Right ventricle myocardium superior (tissue), 1 donor: ENCODE measurements at regions not wholly inside any gene's neighbourhood (a gene's known extent, or its start where the extent isn't known, plus 50 kb on each side); places are given as distances from the start of the nearest gene placed in this dataset.

ENCODE experiments used
- ATAC-seq: fragments of 200-7000 bp; cut with Tn5 transposase; one replicate; pipeline ENCODE4 v1.9.1; 2020; ENCODE audit warnings: mild to moderate bottlenecking; ENCODE audit not compliant: poor library complexity
- DNase-seq: peaks from one replicate; pipeline ENCODE4 v3.0.0-alpha.2; 2020
- intact Hi-C: fragments of 100-400 bp; cut with DNase I; formaldehyde crosslinking; loops from one replicate; pipeline ENCODE4 v1.11.2; 2022
- donor health status: DM: no; HTN: yes; CAD: no; lungs with severe emphysema.

DNA sequence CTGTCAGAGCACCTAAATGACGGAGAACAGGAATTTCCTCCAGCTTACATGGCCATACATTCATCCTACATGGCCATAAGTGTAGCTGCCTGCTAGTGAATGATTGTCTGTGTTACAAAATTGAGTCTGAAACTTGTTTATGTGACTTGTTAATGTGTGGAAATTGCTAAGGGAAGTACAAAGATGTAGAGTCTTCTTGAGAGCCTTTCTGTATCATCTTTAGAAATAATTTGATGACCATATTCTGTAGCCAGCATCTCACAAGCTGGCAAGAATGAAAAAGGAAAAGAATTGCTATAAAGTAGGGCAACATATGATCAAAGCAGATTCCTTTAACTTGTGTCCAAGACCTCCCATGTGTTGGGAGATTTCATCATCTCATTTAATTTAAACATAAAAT, 339.2 kb upstream of the LRRC7 start:
- intact Hi-C loops: no loop called here
- ATAC-seq (no peak), DNase-seq (no peak)

DNA sequence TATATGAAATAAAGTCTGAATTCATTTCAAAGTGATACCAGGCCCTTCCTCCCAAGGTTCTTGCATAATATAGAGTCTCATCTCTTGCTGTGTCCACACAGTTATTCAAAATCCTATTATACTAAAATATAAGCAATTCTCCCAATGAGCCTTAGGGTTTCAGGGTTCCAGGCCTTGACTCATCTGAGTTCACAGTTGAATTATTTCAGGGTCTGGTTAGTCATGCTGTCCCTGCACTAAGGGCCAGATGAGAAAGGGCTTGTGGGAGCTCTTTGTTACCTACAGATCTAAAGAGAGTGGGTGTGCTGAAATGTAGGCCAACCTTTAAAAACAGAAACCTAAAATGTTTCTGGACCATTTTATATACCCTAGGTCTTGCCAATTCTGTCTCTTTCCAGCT, 337.5 kb upstream of the LRRC7 start:
- no peak for ATAC-seq
- DNase-seq: no peak
- intact Hi-C loops: no loop called here

DNA sequence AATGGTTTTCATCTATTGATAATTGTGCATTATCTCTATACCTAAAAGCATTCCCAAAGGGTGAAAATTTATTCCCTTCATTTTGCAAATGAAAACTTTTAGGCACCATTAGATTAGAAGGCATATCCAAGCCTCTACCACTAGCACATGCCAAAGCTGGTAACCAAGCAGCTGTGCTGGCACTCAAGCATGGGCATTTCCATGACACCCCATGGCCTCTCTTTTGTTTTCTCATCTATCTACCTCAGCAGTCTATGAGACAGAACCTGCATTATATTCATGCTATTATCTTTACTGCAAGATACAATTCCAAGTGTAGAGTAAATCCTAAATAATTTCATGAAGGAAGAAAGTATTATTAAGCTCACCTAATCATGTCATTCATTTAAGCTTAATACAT, 334.3 kb upstream of the LRRC7 start:
- ATAC-seq (no peak), DNase-seq (no peak)
- intact Hi-C loops: no loop called here

DNA sequence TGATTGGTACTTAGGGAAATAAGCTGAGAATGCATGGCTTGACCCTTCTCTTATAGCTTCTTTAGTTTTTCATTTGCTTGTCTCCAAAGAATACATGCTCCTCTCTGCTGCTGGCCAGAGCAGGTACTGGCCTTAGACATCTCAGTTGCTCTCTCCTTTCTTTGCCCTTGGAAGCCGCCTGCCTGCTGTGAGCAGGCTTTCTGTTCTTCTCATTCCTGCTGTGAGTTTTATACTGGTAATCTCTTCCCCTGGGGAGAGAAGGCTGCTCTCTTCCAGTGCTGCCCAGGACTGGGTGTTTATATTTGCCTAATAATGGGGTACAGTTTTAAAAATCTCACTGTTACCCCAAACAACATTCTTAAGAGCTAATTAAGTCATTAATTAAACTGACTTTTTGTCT, 323.5 kb upstream of the LRRC7 start:
- intact Hi-C loops: no loop called here
- DNase-seq: no peak
- no peak for ATAC-seq

DNA sequence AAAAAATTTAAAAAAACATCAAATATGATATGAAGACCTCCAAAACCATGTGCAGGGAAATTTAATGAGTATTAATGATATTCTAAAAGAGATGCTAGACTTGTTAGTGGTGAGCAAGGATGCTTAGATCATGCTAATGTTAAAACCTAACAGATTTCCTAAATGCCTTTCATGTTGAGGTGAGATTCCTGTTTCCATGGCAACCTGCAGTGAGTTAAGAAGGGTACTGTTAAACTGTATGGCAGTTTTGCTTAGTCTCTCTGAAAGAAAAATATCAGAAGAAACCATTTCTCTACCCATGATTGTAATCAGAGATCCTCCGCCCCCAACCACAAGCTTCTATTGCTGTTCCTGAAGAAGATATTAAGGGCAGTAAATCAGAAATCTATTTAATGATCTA, 321.6 kb upstream of the LRRC7 start:
- intact Hi-C loops: no loop called here
- ATAC-seq: no peak
- DNase-seq: no peak

DNA sequence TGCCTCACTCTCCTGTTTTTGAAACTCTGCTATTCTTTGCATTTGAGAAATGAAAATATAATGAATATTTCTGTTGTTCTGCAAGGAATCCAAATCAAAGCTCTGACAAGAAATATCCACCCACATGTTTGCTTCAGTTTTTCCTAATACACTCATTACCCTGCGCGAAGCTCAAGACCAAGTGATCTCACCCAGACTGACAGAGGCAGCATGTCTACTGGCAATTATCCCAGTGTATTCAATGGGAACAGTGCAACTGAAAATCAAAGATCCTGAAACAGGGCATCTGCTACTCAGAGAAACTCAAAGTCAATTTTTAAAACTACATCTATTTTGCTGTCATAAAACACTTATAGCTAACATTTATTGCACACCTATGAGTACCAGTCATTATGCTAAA, 321.0 kb upstream of the LRRC7 start:
- ATAC-seq: no peak
- intact Hi-C loops: no loop called here

DNA sequence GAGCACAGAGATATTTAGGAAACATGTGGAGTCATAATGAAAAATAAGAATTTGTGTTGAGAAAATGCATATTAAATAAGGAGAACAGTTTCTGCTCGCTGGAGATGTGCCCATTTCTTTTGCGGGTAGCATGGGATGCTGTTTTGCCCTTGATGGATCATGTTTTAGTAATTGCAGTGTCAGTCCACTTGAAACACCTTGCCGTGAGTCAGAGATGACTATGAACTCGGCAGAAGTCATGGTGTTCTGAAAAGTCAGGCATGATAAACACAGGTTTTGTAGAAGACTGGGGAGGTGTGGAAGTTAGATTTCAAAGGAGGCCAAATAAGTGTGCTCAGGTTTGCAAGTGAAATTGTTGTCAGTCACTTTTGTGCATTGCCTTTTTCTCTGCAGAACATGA, 315.0 kb upstream of the LRRC7 start:
- intact Hi-C loops: no loop called here
- no peak for DNase-seq
- ATAC-seq: no peak

More for the DNA sequence above, 321.0 kb upstream of the LRRC7 start:
- no peak for DNase-seq

DNA sequence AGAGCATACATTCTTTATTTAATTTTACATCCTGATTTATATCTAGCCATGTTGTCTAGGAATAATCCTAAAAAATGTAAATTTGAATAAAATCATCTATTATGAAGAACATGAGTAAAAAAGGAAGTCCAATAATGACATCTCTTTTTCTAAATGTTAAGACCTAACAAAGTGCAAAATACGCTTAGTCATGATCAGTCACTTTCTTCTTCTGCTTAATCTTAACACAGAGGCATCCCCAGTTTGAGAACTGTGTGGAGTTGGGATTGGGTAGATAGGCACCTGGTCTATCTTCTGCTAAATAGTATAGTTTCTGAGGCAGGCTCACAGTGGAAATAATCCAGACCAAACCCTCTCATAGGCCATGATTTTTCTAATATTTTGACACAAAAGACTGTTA, 311.7 kb upstream of the LRRC7 start:
- ATAC-seq (no peak), DNase-seq (no peak)
- intact Hi-C loops: no loop called here

DNA sequence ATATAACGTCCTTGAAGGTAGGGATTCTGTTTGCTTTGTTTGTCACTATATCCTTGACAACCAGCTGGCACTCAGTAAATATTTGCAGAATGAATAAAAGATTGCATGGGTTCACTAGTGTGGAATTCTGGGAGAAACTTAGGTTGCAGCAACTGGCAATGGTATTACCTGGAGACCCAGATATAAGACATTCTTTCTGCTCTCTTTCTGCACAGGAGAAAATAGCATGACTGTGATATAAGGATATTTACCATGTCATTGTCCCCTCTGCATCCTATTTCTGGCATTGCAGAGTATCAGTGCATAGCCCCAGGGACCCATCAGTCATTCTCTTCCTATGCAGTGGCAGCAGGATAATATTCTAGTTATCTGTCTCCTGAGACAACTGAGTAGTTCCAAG, 308.9 kb upstream of the LRRC7 start:
- ATAC-seq (no peak), DNase-seq (no peak)
- intact Hi-C loops: no loop called here

DNA sequence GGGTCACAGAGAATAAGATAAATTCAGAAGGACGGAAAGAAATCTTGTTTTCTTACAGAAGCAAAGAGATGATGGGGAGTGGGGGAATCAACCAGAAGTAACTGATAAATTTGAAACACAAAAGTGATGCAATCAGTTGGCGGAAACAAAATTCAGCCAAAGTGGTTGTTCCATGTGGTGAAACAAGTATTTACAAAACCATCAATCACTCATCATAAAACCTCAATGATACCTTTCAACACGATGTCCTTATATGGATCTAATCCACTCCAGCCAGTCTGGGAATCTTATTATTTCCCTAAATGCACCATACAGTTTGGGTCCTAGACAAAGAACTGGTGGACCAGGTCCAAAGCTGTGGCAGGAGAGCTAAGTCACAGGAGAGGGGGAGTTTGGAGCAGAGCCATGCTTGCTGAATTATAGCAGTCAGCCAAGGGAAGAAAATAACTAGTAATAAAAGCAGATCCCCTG, 303.8 kb upstream of the LRRC7 start:
- DNase-seq: no peak
- ATAC-seq: no peak
- intact Hi-C loops: no loop called here

DNA sequence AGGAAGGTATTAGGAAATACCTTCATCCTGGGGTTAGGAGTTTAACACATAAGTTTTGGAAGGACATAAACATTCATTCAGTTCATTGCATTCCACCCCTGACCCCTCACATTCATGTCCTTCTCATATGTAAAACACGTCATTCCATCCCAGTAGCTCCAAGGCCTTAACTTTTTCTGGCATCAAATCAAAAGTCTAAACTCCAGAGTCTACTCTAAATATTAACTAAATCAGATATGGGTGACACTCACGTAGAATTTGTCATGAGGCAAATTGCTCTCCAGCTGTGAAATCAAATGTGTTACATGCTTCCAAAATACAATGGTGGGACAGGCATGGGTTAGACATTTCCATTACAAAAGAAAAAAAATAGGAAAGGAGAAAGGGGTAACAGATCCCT, 298.2 kb upstream of the LRRC7 start:
- ATAC-seq: no peak
- DNase-seq: no peak
- intact Hi-C loops: no loop called here

DNA sequence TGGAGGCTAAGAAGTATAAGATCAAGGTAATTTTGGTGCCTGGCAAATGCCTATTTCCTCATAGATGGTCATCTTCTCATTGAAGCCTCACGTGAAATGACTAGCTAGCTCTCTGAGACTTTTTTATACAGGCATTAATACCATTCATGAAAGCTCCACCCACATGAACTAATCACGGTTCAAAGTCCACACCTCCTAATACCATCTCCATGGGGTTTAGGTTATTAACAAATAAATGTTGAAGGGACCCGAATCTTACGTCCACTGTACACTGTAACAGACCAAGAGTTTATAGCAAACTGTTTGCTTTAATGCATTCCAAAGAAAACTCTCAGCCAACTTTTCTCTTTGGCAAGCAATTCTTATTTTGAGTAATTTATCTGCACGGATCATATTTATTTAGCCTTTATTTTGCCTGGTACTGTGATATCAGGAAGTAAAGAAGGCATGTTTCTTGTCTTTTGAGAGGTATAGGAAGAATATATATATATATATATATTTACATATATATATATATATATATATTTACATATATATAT, 296.1 kb upstream of the LRRC7 start:
- no peak for ATAC-seq
- no peak for DNase-seq
- intact Hi-C loops: no loop called here

DNA sequence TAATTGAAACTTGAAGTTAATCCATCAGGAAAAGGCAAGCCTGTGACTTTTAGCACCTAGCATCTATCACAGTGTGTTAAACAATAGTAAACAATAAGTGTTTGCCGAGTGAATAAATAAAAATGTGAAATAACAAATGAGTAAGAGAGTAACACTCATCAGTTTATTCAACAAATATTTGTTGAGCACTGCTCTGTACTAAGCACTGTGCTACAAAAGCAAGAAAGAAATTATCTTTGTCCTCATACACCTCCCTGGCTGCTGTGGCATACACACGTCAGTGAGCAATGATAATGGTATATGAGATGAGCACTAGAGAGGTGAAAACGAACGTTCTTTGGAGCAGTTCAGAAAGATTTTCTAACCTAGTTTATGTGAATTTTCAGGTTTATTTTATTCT, 295.0 kb upstream of the LRRC7 start:
- intact Hi-C loops: no loop called here
- no peak for DNase-seq
- no peak for ATAC-seq

DNA sequence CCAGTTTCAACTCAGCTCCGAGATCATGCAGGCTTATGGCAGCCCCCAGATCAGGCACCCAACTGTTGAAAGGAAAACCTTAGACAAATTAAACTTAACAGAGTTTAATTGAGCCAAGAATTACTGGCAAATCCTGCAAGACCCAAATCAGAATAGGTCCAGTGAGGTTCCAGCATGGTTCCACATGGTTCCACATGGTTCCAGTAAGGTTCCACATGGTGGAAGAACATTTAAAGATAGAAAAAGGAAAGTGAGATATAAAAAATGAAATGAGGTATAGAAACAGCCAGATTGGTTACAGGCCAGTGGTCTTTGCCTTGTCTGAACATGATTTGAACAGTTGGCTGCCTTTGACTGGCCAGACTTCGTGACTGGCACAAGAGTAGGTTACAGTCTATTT, 288.8 kb upstream of the LRRC7 start:
- DNase-seq (no peak), ATAC-seq (no peak)
- intact Hi-C loops: no loop called here

DNA sequence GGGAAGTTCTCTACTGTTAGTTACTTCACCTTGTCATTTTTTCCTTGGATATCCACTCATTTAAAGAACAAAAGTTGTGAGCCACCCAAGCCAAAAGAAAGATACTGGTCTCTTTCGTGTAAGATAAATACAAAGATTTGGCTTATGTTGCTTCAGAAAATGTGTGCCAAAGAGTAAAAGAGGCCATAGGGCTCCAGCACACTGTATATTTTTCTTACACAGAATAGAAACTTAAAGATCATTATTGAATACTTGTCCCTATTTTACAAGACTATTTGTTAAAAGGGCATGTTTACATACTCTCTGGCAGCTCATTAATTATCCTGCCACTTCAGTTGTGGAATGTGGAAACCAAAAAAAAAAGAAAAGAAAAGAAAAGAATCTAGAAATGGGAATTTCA, 284.2 kb upstream of the LRRC7 start:
- no peak for ATAC-seq
- intact Hi-C loops: no loop called here
- DNase-seq: no peak

DNA sequence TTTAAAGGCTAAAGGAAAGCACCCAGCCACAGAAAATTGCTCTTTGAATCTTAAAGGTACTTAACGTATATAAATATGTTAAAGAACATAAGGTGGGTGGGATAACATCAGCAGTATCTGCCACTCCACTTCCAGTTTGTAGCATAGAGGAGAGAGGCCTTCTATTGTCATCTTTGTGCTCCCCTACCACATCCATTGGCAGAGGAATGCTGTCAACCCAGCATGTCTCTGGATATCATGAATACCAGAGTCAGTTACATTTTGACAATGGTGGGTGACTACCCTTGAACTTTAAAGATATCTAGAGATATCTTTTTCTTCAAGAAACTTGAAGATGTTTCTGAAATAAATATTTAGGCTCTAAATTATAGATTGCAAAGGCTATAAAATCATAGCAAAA, 283.2 kb upstream of the LRRC7 start:
- no peak for ATAC-seq
- intact Hi-C loops: no loop called here
- DNase-seq: no peak

DNA sequence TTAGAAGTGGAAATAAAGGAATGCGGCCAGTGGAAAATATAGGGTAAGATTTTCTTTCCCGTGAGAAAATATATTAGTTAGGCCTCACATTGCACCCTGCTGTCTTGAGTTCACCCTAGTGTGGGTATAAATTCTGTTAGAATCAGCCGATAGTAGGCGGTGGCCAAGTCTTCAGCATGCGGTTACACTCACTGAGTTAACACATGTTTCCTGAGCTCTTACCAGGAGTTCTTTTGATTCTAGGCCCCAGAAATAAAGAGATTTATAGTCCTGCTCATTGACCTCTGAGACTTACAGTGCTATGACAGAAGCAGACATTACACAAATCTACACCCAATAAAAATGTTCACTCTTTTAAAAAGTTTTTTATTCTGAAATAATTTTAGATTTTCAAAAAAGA, 279.3 kb upstream of the LRRC7 start:
- DNase-seq: no peak
- ATAC-seq: no peak
- intact Hi-C loops: no loop called here

DNA sequence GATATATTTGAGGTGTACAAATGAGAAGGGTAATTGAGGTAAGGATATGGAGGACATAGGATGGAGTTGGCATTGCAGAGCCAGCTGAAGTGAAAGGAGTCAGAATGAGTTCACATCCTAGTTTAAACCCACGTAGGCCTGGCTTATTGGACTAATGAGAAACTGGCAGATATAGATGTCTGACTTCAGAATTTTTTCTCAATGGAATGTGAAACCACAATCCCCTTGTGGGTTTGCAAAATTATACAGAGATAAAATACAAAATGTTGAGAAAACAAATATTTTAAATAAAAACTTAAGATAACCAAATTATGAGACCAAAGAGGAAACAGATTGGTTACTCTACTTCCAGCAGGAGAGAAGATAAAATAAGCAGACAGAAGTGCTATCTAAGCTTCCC, 277.4 kb upstream of the LRRC7 start:
- ATAC-seq: no peak
- intact Hi-C loops: no loop called here
- no peak for DNase-seq

DNA sequence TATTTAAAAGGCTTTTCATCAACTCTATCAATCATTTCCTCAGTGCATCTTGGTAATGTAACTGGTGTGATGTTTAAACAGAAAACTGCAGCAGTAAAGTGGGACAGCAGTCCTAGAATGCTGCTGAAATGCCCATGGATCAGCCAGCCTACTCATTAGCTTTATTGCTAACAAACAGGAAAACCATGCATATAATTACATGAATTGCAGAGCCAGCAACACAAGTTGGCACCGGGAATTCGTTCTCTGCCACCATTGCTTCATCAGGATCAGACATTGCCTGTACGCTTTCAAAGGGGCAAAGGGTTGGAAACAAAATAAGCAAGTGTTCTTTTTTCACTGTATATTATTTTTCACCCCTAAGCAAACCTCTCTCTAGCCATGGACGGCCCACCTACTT, 276.2 kb upstream of the LRRC7 start:
- no peak for DNase-seq
- ATAC-seq: no peak
- intact Hi-C loops: no loop called here

DNA sequence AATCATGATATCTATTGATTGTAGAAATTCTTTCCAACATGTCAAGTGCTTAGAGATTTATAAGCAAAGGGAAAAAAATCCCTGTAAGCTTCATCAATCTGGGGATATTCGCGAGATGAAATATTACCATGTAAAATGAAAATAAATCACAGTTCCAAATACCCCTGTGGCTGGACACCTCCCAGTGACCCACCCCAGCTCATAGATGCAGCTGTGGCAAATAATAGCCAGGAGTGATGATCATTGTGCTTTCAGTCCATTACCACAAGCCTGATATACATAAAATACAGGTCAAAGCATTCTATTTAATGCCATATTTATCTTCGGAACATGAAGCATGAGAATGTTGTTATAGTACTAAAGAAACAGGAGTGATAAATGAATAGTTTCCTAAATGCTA, 274.9 kb upstream of the LRRC7 start:
- intact Hi-C loops: no loop called here
- ATAC-seq: no peak
- DNase-seq: no peak

DNA sequence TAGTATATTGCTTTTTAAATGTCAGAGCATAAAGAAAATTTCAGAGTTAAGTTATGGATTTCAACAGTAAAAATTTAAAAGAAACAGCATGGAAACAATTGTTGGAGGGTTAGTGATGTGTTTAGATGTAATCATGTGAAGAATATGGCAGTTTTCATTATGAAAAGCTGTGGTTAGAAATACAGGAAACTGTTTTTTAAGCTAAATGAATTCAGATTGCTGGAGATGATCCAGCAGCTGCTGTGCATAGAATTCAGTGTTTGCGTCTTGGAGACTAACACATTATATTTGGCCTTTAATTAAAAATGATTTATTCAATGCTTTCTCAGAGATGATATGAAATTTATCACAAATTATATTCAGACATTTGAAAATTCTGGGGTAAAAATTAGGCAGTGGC, 273.6 kb upstream of the LRRC7 start:
- intact Hi-C loops: no loop called here
- no peak for DNase-seq
- no peak for ATAC-seq

DNA sequence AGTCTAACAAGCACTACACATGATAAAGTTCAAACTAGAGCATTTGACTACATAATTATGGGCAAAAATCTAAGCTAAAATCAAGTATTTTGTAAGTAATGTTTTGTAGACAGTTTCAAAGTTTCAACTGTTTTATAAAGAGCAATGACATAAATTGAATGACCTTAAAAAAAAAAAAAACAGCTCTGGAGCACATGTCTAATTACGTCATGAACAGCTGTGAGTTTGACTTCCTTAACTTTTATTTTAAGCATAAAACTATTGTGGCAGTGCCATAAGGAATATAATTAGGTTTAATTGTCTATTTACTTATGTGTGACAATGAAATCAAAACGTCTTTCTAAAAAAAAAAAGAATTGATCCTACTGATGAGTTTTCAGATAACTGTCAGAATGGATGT, 272.5 kb upstream of the LRRC7 start:
- DNase-seq (no peak), ATAC-seq (no peak)
- intact Hi-C loops: no loop called here
